ENCODE measurements at regions not wholly inside any gene's neighbourhood (a gene's known extent, or its start where the extent isn't known, plus 50 kb on each side); places are given as distances from the start of the nearest gene placed in this dataset.

DNA sequence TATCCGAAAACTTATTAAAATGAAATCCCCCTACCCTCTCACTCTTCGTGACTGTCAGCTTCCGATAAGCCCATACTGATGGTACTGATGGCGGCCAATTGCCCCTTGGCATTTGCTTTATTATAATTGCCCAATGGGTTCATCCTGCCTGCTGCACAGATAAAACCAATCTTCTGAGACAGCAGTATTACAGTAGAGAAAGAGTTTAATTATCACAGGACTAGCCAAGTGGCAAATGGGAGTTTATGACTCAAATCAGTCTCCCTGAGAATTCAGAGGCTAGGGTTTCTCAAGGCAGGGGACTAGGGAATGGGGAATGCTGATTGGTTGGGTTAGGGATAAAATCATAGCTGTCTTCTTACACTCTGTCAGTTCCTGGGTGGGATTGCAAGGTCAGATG, 259.5 kb downstream of the SOD2 start:
- Histone ChIP-seq H4K20me1 (ENCODE audit: control insufficient read depth, insufficient read depth, low read length, poor library complexity, severe bottlenecking) (no peaks in the 10 kb centered on the region), H3K4me2 (replicated peaks; ENCODE audit: low read depth, low read length, poor library complexity, severe bottlenecking) (no peak overlapping the region), H2AFZ (ENCODE audit: insufficient read depth, low read depth, low read length, poor library complexity, severe bottlenecking) (no peak overlapping the region), H3K9me3 (ENCODE audit: control extremely low read depth in 1 of 3, control insufficient read depth in 2 of 3, insufficient read depth in 1 of 3, low read length in 2 of 3) (peaks cover 0 to 16% (median 13%) of the 10 kb centered on the region in 3 donors), H3K27me3 (replicated peaks in 1 of 4; ENCODE audit: control extremely low read depth in 1 of 4, control insufficient read depth in 3 of 4, insufficient read depth in 4 of 4, low read length in 3 of 4) (no peaks in the 10 kb centered on the region), H3K36me3 (replicated peaks in 1 of 2; ENCODE audit: control extremely low read depth in 1 of 2, control insufficient read depth in 1 of 2, extremely low read depth in 1 of 2, insufficient read depth in 2 of 2, low read length in 1 of 2) (no peaks in the 10 kb centered on the region), H3K4me3 (ENCODE audit: control extremely low read depth in 1 of 5, extremely low read depth in 1 of 5, insufficient read depth in 1 of 5, low read depth in 2 of 5, low read length in 4 of 5) (no peak overlapping the region), H3K9ac (ENCODE audit: low read length) (no peak overlapping the region), H3K79me2 (ENCODE audit: control insufficient read depth, insufficient read depth, low read length) (no peaks in the 10 kb centered on the region), H3K4me1 (ENCODE audit: control insufficient read depth in 2 of 2, insufficient read depth in 2 of 2, low read length in 2 of 2) (no peaks in the 10 kb centered on the region), H3K27ac (ENCODE audit: low read length in 2 of 2) (no peak overlapping the region)
- H3K4me3 Mint-ChIP-seq, result no peak overlapping the region
- 91% methylated on average over 3 of the region's 4 CpGs for WGBS (ENCODE audit: insufficient coverage)
- H3K4me1 Mint-ChIP-seq, result no peaks in the 10 kb centered on the region
- CTCF ChIA-PET, result no interaction called here
- DNase-seq (no peak), ATAC-seq (ENCODE audit: low read depth) (no peak)
- intact Hi-C loops (cut with micrococcal nuclease), result no loop called here
- POLR2A ChIA-PET, result no interaction called here
- H3K9me3 Mint-ChIP-seq (ENCODE audit: insufficient read depth), result peaks cover 8% of the 10 kb centered on the region
- TF ChIP-seq EZH2 (IDR thresholded peaks at IDR 0.05; ENCODE audit: borderline replicate concordance, insufficient read depth, low read depth, low read length, poor library complexity, severe bottlenecking), result no peak
- TF ChIP-seq, protein P1, sequence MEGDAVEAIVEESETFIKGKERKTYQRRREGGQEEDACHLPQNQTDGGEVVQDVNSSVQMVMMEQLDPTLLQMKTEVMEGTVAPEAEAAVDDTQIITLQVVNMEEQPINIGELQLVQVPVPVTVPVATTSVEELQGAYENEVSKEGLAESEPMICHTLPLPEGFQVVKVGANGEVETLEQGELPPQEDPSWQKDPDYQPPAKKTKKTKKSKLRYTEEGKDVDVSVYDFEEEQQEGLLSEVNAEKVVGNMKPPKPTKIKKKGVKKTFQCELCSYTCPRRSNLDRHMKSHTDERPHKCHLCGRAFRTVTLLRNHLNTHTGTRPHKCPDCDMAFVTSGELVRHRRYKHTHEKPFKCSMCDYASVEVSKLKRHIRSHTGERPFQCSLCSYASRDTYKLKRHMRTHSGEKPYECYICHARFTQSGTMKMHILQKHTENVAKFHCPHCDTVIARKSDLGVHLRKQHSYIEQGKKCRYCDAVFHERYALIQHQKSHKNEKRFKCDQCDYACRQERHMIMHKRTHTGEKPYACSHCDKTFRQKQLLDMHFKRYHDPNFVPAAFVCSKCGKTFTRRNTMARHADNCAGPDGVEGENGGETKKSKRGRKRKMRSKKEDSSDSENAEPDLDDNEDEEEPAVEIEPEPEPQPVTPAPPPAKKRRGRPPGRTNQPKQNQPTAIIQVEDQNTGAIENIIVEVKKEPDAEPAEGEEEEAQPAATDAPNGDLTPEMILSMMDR (IDR thresholded peaks at IDR 0.05), result no peak
- H3K27ac Mint-ChIP-seq, result no peak overlapping the region
- H3K27me3 Mint-ChIP-seq, result peaks cover 16% of the 10 kb centered on the region

DNA sequence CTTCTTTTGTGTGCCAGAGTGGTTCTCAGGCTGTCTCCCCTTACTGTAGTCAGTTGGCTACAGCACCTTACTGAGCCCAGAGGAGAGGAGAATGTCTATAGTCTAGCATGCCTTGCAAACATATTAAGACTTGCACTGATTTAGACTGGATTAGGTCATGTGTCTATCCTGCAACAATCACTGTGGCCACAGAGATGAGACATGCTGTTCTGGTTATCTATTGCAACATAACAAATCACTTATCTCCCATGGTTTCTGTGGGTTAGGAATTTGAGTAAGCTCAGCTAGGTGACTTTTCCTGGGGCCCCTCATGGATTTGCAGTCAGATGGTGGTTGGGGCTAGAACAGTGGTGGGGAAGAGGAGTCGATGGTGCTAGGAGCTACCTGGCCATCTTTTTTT, 261.3 kb downstream of the SOD2 start:
- Mint-ChIP-seq H3K4me3 (no peak overlapping the region), H3K9me3 (ENCODE audit: insufficient read depth) (peaks cover 8% of the 10 kb centered on the region), H3K27ac (no peak overlapping the region), H3K27me3 (peaks cover 16% of the 10 kb centered on the region), H3K4me1 (no peaks in the 10 kb centered on the region)
- H2AFZ ChIP-seq (ENCODE audit: insufficient read depth, low read depth, low read length, poor library complexity, severe bottlenecking), result no peak overlapping the region
- WGBS (ENCODE audit: insufficient coverage), result no CpG with 5 or more reads among the region's 1 CpG
- no peaks in the 10 kb centered on the region for H3K27me3 ChIP-seq (replicated peaks in 1 of 4; ENCODE audit: control extremely low read depth in 1 of 4, control insufficient read depth in 3 of 4, insufficient read depth in 4 of 4, low read length in 3 of 4)
- no peak for TF ChIP-seq EZH2 (IDR thresholded peaks at IDR 0.05; ENCODE audit: borderline replicate concordance, insufficient read depth, low read depth, low read length, poor library complexity, severe bottlenecking)
- TF ChIP-seq, protein P1 (IDR thresholded peaks at IDR 0.05), result no peak
- CTCF ChIA-PET, result no interaction called here
- H3K36me3 ChIP-seq (replicated peaks in 1 of 2; ENCODE audit: control extremely low read depth in 1 of 2, control insufficient read depth in 1 of 2, extremely low read depth in 1 of 2, insufficient read depth in 2 of 2, low read length in 1 of 2), result no peaks in the 10 kb centered on the region
- no peak overlapping the region for H3K9ac ChIP-seq (ENCODE audit: low read length)
- H3K4me3 ChIP-seq (ENCODE audit: control extremely low read depth in 1 of 5, extremely low read depth in 1 of 5, insufficient read depth in 1 of 5, low read depth in 2 of 5, low read length in 4 of 5), result no peak overlapping the region
- ATAC-seq (ENCODE audit: low read depth) (no peak), DNase-seq (no peak)
- H3K27ac ChIP-seq (ENCODE audit: low read length in 2 of 2), result no peak overlapping the region
- H3K79me2 ChIP-seq (ENCODE audit: control insufficient read depth, insufficient read depth, low read length), result no peaks in the 10 kb centered on the region
- peaks cover 0 to 17% (median 13%) of the 10 kb centered on the region in 3 donors for H3K9me3 ChIP-seq (ENCODE audit: control extremely low read depth in 1 of 3, control insufficient read depth in 2 of 3, insufficient read depth in 1 of 3, low read length in 2 of 3)
- H4K20me1 ChIP-seq (ENCODE audit: control insufficient read depth, insufficient read depth, low read length, poor library complexity, severe bottlenecking), result no peaks in the 10 kb centered on the region
- POLR2A ChIA-PET, result no interaction called here
- H3K4me2 ChIP-seq (replicated peaks; ENCODE audit: low read depth, low read length, poor library complexity, severe bottlenecking), result no peak overlapping the region
- no peaks in the 10 kb centered on the region for H3K4me1 ChIP-seq (ENCODE audit: control insufficient read depth in 2 of 2, insufficient read depth in 2 of 2, low read length in 2 of 2)
- intact Hi-C loops (cut with micrococcal nuclease), result no loop called here

Measured in B cell (primary cell).